Thymus (tissue), 11 donors: ENCODE measurements at regions not wholly inside any gene's neighbourhood (a gene's known extent, or its start where the extent isn't known, plus 50 kb on each side); places are given as distances from the start of the nearest gene placed in this dataset.
"Not testable (repeated sequence)": the region's sequence is repeated elsewhere in the genome, so short reads cannot be mapped to it uniquely, and the experiment has no call there.

ENCODE experiments used
- DNase-seq, 9 donors: peaks; one replicate each; pipeline ENCODE4 v3.0.0-alpha.2; 2013; ENCODE audit warnings: low spot score in 9 of 9, low read depth in 6 of 9, missing footprints in 1 of 9
- H3K27ac ChIP-seq, 2 donors: one replicate each; pipeline ENCODE4 v1.5.1; 2013; ENCODE audit warnings: control low read depth in 1 of 2, low read depth in 1 of 2, low read length in 1 of 2, mild to moderate bottlenecking in 1 of 2, moderate library complexity in 1 of 2
- H3K27me3 ChIP-seq, 2 donors: one replicate each; pipeline ENCODE4 v1.5.1; 2013; ENCODE audit warnings: low read length in 1 of 2; ENCODE audit not compliant: control insufficient read depth in 2 of 2, insufficient read depth in 1 of 2
- H3K36me3 ChIP-seq, 2 donors: one replicate each; pipeline ENCODE4 v1.5.1; 2013; ENCODE audit warnings: low read length in 1 of 2, mild to moderate bottlenecking in 1 of 2, moderate library complexity in 1 of 2; ENCODE audit not compliant: control insufficient read depth in 2 of 2, insufficient read depth in 2 of 2
- H3K4me1 ChIP-seq, 2 donors: one replicate each; pipeline ENCODE4 v1.5.1; 2013; ENCODE audit warnings: low read length in 2 of 2; ENCODE audit not compliant: control insufficient read depth in 2 of 2, insufficient read depth in 2 of 2
- H3K4me3 ChIP-seq, 2 donors: one replicate each; pipeline ENCODE4 v1.5.1; 2013; ENCODE audit warnings: low read length in 2 of 2, control low read depth in 1 of 2, mild to moderate bottlenecking in 1 of 2
- H3K9me3 ChIP-seq, 2 donors: one replicate each; pipeline ENCODE4 v1.5.1; 2013; ENCODE audit warnings: low read length in 1 of 2, mild to moderate bottlenecking in 1 of 2; ENCODE audit not compliant: control insufficient read depth in 2 of 2, insufficient read depth in 1 of 2
- WGBS: extraction: QIAGEN DNeasy Blood & Tissue Kit; methylation state at CpG from one replicate; pipeline ENCODE4 v1.1.7; 2013; 5-methylcytosine and 5-hydroxymethylcytosine counted together
- donor health status: healthy.

- no peaks in the 10 kb centered on the region for H3K27me3 ChIP-seq
- 95% methylated on average over 5 of the region's 5 CpGs for WGBS
- no peak overlapping the region for H3K4me3 ChIP-seq
- no peaks in the 10 kb centered on the region for H3K36me3 ChIP-seq
- no peak for DNase-seq
- no peak overlapping the region for H3K27ac ChIP-seq
- H3K4me1 ChIP-seq = no peaks in the 10 kb centered on the region
- H3K9me3 ChIP-seq = peaks cover 0 to 9% of the 10 kb centered on the region in 2 donors
Measured at GRCh38 chr6:121730616-121731015, 295.2 kb downstream of the GJA1 start.

- no peaks in the 10 kb centered on the region for H3K4me1 ChIP-seq
- H3K36me3 ChIP-seq = no peaks in the 10 kb centered on the region
- no peak overlapping the region for H3K4me3 ChIP-seq
- H3K27me3 ChIP-seq = no peaks in the 10 kb centered on the region
- H3K9me3 ChIP-seq = peaks cover 0 to 9% of the 10 kb centered on the region in 2 donors
- 95% methylated on average over 1 of the region's 1 CpG for WGBS
- no peak for DNase-seq
- H3K27ac ChIP-seq = no peak overlapping the region
Measured at GRCh38 chr6:121731381-121731780, 295.9 kb downstream of the GJA1 start.

DNA sequence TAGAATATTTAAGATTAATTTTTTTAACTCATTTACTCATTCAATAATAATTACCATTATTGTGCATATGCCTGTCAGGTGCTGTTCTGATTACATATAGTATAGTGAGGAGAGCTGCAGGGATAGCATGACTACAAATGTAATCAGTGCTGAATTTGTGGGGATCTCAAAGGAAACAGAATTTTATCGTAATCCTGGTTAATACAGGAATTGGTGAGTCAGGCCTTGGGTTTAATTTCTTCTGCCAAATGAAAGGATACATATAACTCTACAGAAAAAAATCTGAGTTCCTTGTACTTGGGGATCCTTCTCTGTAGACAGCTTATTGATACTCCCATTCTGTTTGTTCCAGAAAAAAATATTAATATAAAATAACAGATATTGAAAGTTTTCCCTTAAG, 297.2 kb downstream of the GJA1 start:
- H3K27ac ChIP-seq = no peak overlapping the region
- H3K4me3 ChIP-seq = no peak overlapping the region
- H3K9me3 ChIP-seq = peaks cover 0 to 9% of the 10 kb centered on the region in 2 donors
- no peak for DNase-seq
- H3K4me1 ChIP-seq = no peaks in the 10 kb centered on the region
- no peaks in the 10 kb centered on the region for H3K27me3 ChIP-seq
- no peaks in the 10 kb centered on the region for H3K36me3 ChIP-seq
- WGBS = 90% methylated on average over 1 of the region's 1 CpG

GRCh38 chr6:121733234-121733633, 297.8 kb downstream of the GJA1 start:
- Histone ChIP-seq H3K4me1 (no peaks in the 10 kb centered on the region), H3K27me3 (no peaks in the 10 kb centered on the region), H3K27ac (no peak overlapping the region), H3K4me3 (no peak overlapping the region), H3K9me3 (peaks cover 0 to 9% of the 10 kb centered on the region in 2 donors), H3K36me3 (no peaks in the 10 kb centered on the region)
- DNase-seq = no peak

GRCh38 chr6:121740188-121740587, 304.7 kb downstream of the GJA1 start:
- not testable (repeated sequence) for H3K9me3 ChIP-seq, H3K4me1 ChIP-seq, H3K27ac ChIP-seq, H3K36me3 ChIP-seq, H3K27me3 ChIP-seq, H3K4me3 ChIP-seq, DNase-seq
- 92% methylated on average over 6 of the region's 6 CpGs for whole genome bisulfite sequencing

- Histone ChIP-seq H3K27ac (no peak overlapping the region), H3K27me3 (no peaks in the 10 kb centered on the region), H3K4me3 (no peak overlapping the region), H3K36me3 (no peaks in the 10 kb centered on the region), H3K9me3 (no peaks in the 10 kb centered on the region), H3K4me1 (no peaks in the 10 kb centered on the region)
- DNase-seq = no peak
- 96% methylated on average over 1 of the region's 1 CpG for WGBS
Measured at GRCh38 chr6:121743691-121744090, 308.2 kb downstream of the GJA1 start.

- H3K4me3 ChIP-seq = no peak overlapping the region
- no peak overlapping the region for H3K27ac ChIP-seq
- 75% methylated on average over 4 of the region's 4 CpGs for WGBS
Measured at GRCh38 chr6:121748376-121748775, 312.9 kb downstream of the GJA1 start.

DNA sequence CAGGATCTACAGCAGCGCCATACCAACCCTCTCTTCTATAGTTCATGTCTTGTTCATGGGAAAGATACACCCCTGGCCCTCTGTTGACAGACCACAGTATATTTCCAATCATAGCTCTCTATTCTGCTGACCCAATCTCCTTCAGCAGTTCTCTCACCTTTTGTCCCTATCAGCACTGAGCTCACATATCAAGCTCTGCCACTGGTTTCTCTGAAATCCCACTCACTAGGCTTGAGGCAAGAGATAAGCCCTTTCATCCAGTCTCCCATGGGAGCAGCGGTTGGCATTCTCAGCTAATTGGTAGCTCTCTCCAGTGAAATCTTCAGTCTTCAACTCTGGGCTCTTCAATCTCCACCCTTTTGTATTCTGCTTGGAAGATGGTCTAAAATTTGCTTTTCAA, 313.4 kb downstream of the GJA1 start:
- Histone ChIP-seq H3K36me3 (no peaks in the 10 kb centered on the region), H3K27ac (no peak overlapping the region), H3K27me3 (no peaks in the 10 kb centered on the region), H3K4me3 (no peak overlapping the region), H3K9me3 (no peaks in the 10 kb centered on the region), H3K4me1 (no peaks in the 10 kb centered on the region)
- 97% methylated on average over 2 of the region's 2 CpGs for whole genome bisulfite sequencing
- DNase-seq = no peak

More at GRCh38 chr6:121748376-121748775, 312.9 kb downstream of the GJA1 start:
- Histone ChIP-seq H3K27me3 (no peaks in the 10 kb centered on the region), H3K9me3 (no peaks in the 10 kb centered on the region), H3K4me1 (no peaks in the 10 kb centered on the region), H3K36me3 (no peaks in the 10 kb centered on the region)
- DNase-seq = no peak

GRCh38 chr6:121755485-121755884, 320.0 kb downstream of the GJA1 start:
- Histone ChIP-seq H3K27ac (no peak overlapping the region), H3K4me1 (no peaks in the 10 kb centered on the region), H3K9me3 (peaks cover 0 to 5% of the 10 kb centered on the region in 2 donors), H3K36me3 (no peaks in the 10 kb centered on the region), H3K27me3 (no peaks in the 10 kb centered on the region), H3K4me3 (no peak overlapping the region)
- no peak for DNase-seq
- 100% methylated on average over 1 of the region's 1 CpG for WGBS

GRCh38 chr6:121756666-121757065, 321.2 kb downstream of the GJA1 start:
- Histone ChIP-seq H3K27me3 (no peaks in the 10 kb centered on the region), H3K4me1 (no peaks in the 10 kb centered on the region), H3K9me3 (peaks cover 0 to 10% of the 10 kb centered on the region in 2 donors), H3K36me3 (no peaks in the 10 kb centered on the region), H3K4me3 (no peak overlapping the region), H3K27ac (no peak overlapping the region)
- 99% methylated on average over 1 of the region's 1 CpG for whole genome bisulfite sequencing
- no peak for DNase-seq
